Stimulated activated CD8-positive, alpha-beta memory T cell treated with anti-CD3 and anti-CD28 coated beads, Interleukin-4, amount 100 ng/mL, for 4 hours (primary cell): ENCODE measurements at regions not wholly inside any gene's neighbourhood (a gene's known extent, or its start where the extent isn't known, plus 50 kb on each side); places are given as distances from the start of the nearest gene placed in this dataset.

Experiments used
- DNase-seq, 2 donors: peaks; one replicate each; pipeline ENCODE4 v3.0.0-alpha.2; 2020; ENCODE audit warnings: low read depth in 2 of 2, low spot score in 1 of 2

- no peak for DNase-seq
These were observed 100.8 kb upstream of the WASF3 start for GRCh38 chr13:26456650-26457049.

- DNase-seq, result no peak
These were observed 100.3 kb upstream of the WASF3 start for GRCh38 chr13:26457212-26457611.

GRCh38 chr13:26458196-26458749 lies 99.2 kb upstream of the WASF3 start:
- no peak for DNase-seq

- DNase-seq, result no peak
These were observed 98.0 kb upstream of the WASF3 start for GRCh38 chr13:26459276-26460131.

- no peak for DNase-seq
These were observed 96.8 kb upstream of the WASF3 start for GRCh38 chr13:26460648-26461047.

GRCh38 chr13:26463296-26463695 lies 94.2 kb upstream of the WASF3 start:
- DNase-seq, result no peak

GRCh38 chr13:26463848-26464247 lies 93.6 kb upstream of the WASF3 start:
- DNase-seq, result no peak

GRCh38 chr13:26465514-26465913 lies 92.0 kb upstream of the WASF3 start:
- DNase-seq, result no peak

GRCh38 chr13:26465954-26466353 lies 91.5 kb upstream of the WASF3 start:
- DNase-seq, result no peak

GRCh38 chr13:26468265-26468801 lies 89.2 kb upstream of the WASF3 start:
- DNase-seq, result no peak

- DNase-seq, result no peak
These were observed 87.9 kb upstream of the WASF3 start for GRCh38 chr13:26469602-26470001.

- DNase-seq, result no peak
These were observed 85.7 kb upstream of the WASF3 start for GRCh38 chr13:26471807-26472206.

- DNase-seq, result no peak
These were observed 83.8 kb upstream of the WASF3 start for GRCh38 chr13:26473571-26474230.

- DNase-seq, result no peak
These were observed 83.2 kb upstream of the WASF3 start for GRCh38 chr13:26474286-26474685.

- DNase-seq, result no peak
These were observed 82.0 kb upstream of the WASF3 start for GRCh38 chr13:26475176-26476110.

- DNase-seq, result no peak
These were observed 81.2 kb upstream of the WASF3 start for GRCh38 chr13:26476111-26476781.

GRCh38 chr13:26476782-26477142 lies 80.7 kb upstream of the WASF3 start:
- no peak for DNase-seq

GRCh38 chr13:26477681-26478080 lies 79.8 kb upstream of the WASF3 start:
- DNase-seq, result no peak

GRCh38 chr13:26480246-26480855 lies 77.1 kb upstream of the WASF3 start:
- DNase-seq, result no peak
